ENCODE measurements at regions not wholly inside any gene's neighbourhood (a gene's known extent, or its start where the extent isn't known, plus 50 kb on each side); places are given as distances from the start of the nearest gene placed in this dataset.

GRCh38 chr7:34277803-34278199 is 372.5 kb downstream of the BMPER start:
- H3K4me3 ChIP-seq (replicated peaks in 1 of 2; ENCODE audit: low read depth in 1 of 2, low read length in 2 of 2) = no peak overlapping the region
- ATAC-seq (no peak), DNase-seq (ENCODE audit: low read depth, low spot score) (no peak)
- H2AFZ ChIP-seq (ENCODE audit: low read depth, low read length, poor library complexity, severe bottlenecking) = no peak overlapping the region
- H3K9ac ChIP-seq (ENCODE audit: low read length) = no peak overlapping the region
- POLR2A ChIA-PET = no interaction called here
- no peaks in the 10 kb centered on the region for H3K79me2 ChIP-seq (ENCODE audit: insufficient read depth, low read length)
- no peaks in the 10 kb centered on the region for H3K27me3 ChIP-seq (ENCODE audit: insufficient read depth, low read length)
- no peak overlapping the region for H3K4me2 ChIP-seq (ENCODE audit: low read length)
- no peak for TF ChIP-seq YY1 (IDR thresholded peaks at IDR 0.05; ENCODE audit: extremely low read depth, insufficient replicate concordance, low read depth, low read length)
- TF ChIP-seq ZNF274 (IDR thresholded peaks at IDR 0.05; ENCODE audit: low read depth, low read length) = no peak
- TF ChIP-seq EGR1 (IDR thresholded peaks at IDR 0.05; ENCODE audit: low read depth) = no peak
- TF ChIP-seq MAX (IDR thresholded peaks at IDR 0.05) = no peak
- TF ChIP-seq CBX3 (IDR thresholded peaks at IDR 0.05; ENCODE audit: low read depth) = no peak
- no peak for TF ChIP-seq SIN3A (IDR thresholded peaks at IDR 0.05; ENCODE audit: low read depth)
- no peak for TF ChIP-seq CTCF (IDR thresholded peaks at IDR 0.05 in 2 of 3, conservative IDR thresholded peaks at IDR 0.05 in 1 of 3; ENCODE audit: borderline replicate concordance in 1 of 3, insufficient read depth in 1 of 3, low read depth in 2 of 3, low read length in 2 of 3)
- no peak for TF ChIP-seq ELF1 (IDR thresholded peaks at IDR 0.05; ENCODE audit: borderline replicate concordance, low read depth)
- no peak for TF ChIP-seq SP1 (IDR thresholded peaks at IDR 0.05; ENCODE audit: low read depth)
- TF ChIP-seq EZH2 (IDR thresholded peaks at IDR 0.05) = no peak
- no peak for TF ChIP-seq REST (IDR thresholded peaks at IDR 0.05; ENCODE audit: low read depth)
- no peak for TF ChIP-seq JUND (IDR thresholded peaks at IDR 0.05)
- no peak for TF ChIP-seq SRF (IDR thresholded peaks at IDR 0.05; ENCODE audit: low read depth)
- no peak for TF ChIP-seq ZBTB33 (IDR thresholded peaks at IDR 0.05; ENCODE audit: extremely low read depth, insufficient replicate concordance, low read length)
- RAD21 ChIA-PET (ENCODE audit: low non-redundant PET in 1 of 2, low total read pairs in 2 of 2, uncharacterized antibody in 2 of 2, unreplicated experiment in 2 of 2) = no interaction called here
- H3K9me2 ChIP-seq (ENCODE audit: insufficient read depth) = 0 out of 2 replicates have a peak, but pooled peaks cover 3% of the 10 kb centered on the region
- peaks cover 0 to 4% of the 10 kb centered on the region in 2 experiments; a peak in 1 of 4 replicates for H3K9me3 ChIP-seq (ENCODE audit: control insufficient read depth in 1 of 2, insufficient read depth in 1 of 2, low read depth in 1 of 2, low read length in 2 of 2)
- no peak overlapping the region for H3K27ac ChIP-seq (ENCODE audit: low read depth, low read length)
- no peaks in the 10 kb centered on the region for H3K36me3 ChIP-seq (ENCODE audit: control insufficient read depth in 1 of 2, insufficient read depth in 2 of 2, low read length in 2 of 2)
- H3K4me1 ChIP-seq (ENCODE audit: control insufficient read depth in 1 of 2, insufficient read depth in 2 of 2, low read length in 2 of 2) = no peaks in the 10 kb centered on the region
- intact Hi-C loops (cut with micrococcal nuclease) = no loop called here
- CTCF ChIA-PET = no interaction called here
- BruUV-seq (replicated peaks) = no TSS peak
- no peaks in the 10 kb centered on the region for H4K20me1 ChIP-seq (ENCODE audit: insufficient read depth)
